ENCODE measurements at regions not wholly inside any gene's neighbourhood (a gene's known extent, or its start where the extent isn't known, plus 50 kb on each side); places are given as distances from the start of the nearest gene placed in this dataset.
A peak's percentile ranks its signal among the peaks of the same experiment; 100 is the strongest.

- no peak overlapping the region for H3K4me3 ChIP-seq (ENCODE audit: low read depth, low read length)
- TF ChIP-seq CTCF (IDR thresholded peaks at IDR 0.05; ENCODE audit: control insufficient read depth, extremely low read depth, insufficient read depth): no peak
- DNase-seq (ENCODE audit: low read depth): no peak
Measured at GRCh38 chr17:15117239-15117638, 147.9 kb downstream of the PMP22 start.

GRCh38 chr17:15112846-15113617 lies 152.1 kb downstream of the PMP22 start:
- DNase-seq (ENCODE audit: low read depth): peak; percentile 26
- no peak for TF ChIP-seq CTCF (IDR thresholded peaks at IDR 0.05; ENCODE audit: control insufficient read depth, extremely low read depth, insufficient read depth)
- no peak overlapping the region for H3K4me3 ChIP-seq (ENCODE audit: low read depth, low read length)

- TF ChIP-seq CTCF (IDR thresholded peaks at IDR 0.05; ENCODE audit: control insufficient read depth, extremely low read depth, insufficient read depth): no peak
- no peak overlapping the region for H3K4me3 ChIP-seq (ENCODE audit: low read depth, low read length)
- no peak for DNase-seq (ENCODE audit: low read depth)
Measured at GRCh38 chr17:15109608-15110007, 155.5 kb downstream of the PMP22 start.

- no peak overlapping the region for H3K4me3 ChIP-seq (ENCODE audit: low read depth, low read length)
- TF ChIP-seq CTCF (IDR thresholded peaks at IDR 0.05; ENCODE audit: control insufficient read depth, extremely low read depth, insufficient read depth): no peak
Measured at GRCh38 chr17:15108992-15109391, 156.1 kb downstream of the PMP22 start.

GRCh38 chr17:15106540-15106939 lies 158.6 kb downstream of the PMP22 start:
- TF ChIP-seq CTCF (IDR thresholded peaks at IDR 0.05; ENCODE audit: control insufficient read depth, extremely low read depth, insufficient read depth): no peak
- no peak for DNase-seq (ENCODE audit: low read depth)
- H3K4me3 ChIP-seq (ENCODE audit: low read depth, low read length): no peak overlapping the region

More at GRCh38 chr17:15108992-15109391, 156.1 kb downstream of the PMP22 start:
- DNase-seq (ENCODE audit: low read depth): no peak

- DNase-seq (ENCODE audit: low read depth): no peak
- TF ChIP-seq CTCF (IDR thresholded peaks at IDR 0.05; ENCODE audit: control insufficient read depth, extremely low read depth, insufficient read depth): no peak
Measured at GRCh38 chr17:15103785-15104184, 161.3 kb downstream of the PMP22 start.

GRCh38 chr17:15101175-15101574 lies 164.0 kb downstream of the PMP22 start:
- no peak overlapping the region for H3K4me3 ChIP-seq (ENCODE audit: low read depth, low read length)
- no peak for DNase-seq (ENCODE audit: low read depth)
- no peak for TF ChIP-seq CTCF (IDR thresholded peaks at IDR 0.05; ENCODE audit: control insufficient read depth, extremely low read depth, insufficient read depth)

More at GRCh38 chr17:15103785-15104184, 161.3 kb downstream of the PMP22 start:
- H3K4me3 ChIP-seq (ENCODE audit: low read depth, low read length): no peak overlapping the region
